GM12875 (cell line): ENCODE measurements at regions not wholly inside any gene's neighbourhood (a gene's known extent, or its start where the extent isn't known, plus 50 kb on each side); places are given as distances from the start of the nearest gene placed in this dataset.
"Not testable (repeated sequence)": the region's sequence is repeated elsewhere in the genome, so short reads cannot be mapped to it uniquely, and the experiment has no call there.

Source experiments
- H3K4me3 ChIP-seq: one replicate; pipeline ENCODE4 v1.5.1; 2011; ENCODE audit warnings: low read depth, low read length, control low read depth
- CTCF ChIP-seq: IDR thresholded peaks from 2 replicates; pipeline ENCODE4 v1.5.1; 2011; ENCODE audit warnings: low read depth, mild to moderate bottlenecking, control low read depth, inconsistent platforms, low read length, moderate library complexity, borderline replicate concordance; ENCODE audit not compliant: insufficient read depth

- no peak for TF ChIP-seq CTCF
- H3K4me3 ChIP-seq: no peak overlapping the region
Observed at GRCh38 chrX:121546317-121546716, 498.9 kb downstream of the GLUD2 start.

GRCh38 chrX:121558886-121559285, 511.5 kb downstream of the GLUD2 start:
- TF ChIP-seq CTCF: no peak

GRCh38 chrX:121562616-121563015, 515.2 kb downstream of the GLUD2 start:
- TF ChIP-seq CTCF: no peak
- H3K4me3 ChIP-seq: no peak overlapping the region

More at GRCh38 chrX:121558886-121559285, 511.5 kb downstream of the GLUD2 start:
- no peak overlapping the region for H3K4me3 ChIP-seq

- H3K4me3 ChIP-seq: no peak overlapping the region
- TF ChIP-seq CTCF: no peak
Observed at GRCh38 chrX:121569609-121570008, 522.2 kb downstream of the GLUD2 start.

- H3K4me3 ChIP-seq: no peak overlapping the region
- no peak for TF ChIP-seq CTCF
Observed at GRCh38 chrX:121570072-121570841, 522.8 kb downstream of the GLUD2 start.

GRCh38 chrX:121571333-121571732, 523.9 kb downstream of the GLUD2 start:
- no peak overlapping the region for H3K4me3 ChIP-seq
- TF ChIP-seq CTCF: no peak

- H3K4me3 ChIP-seq: not testable (repeated sequence)
Observed at GRCh38 chrX:121574384-121574783, 527.0 kb downstream of the GLUD2 start.
